HepG2 (cell line): ENCODE measurements at regions not wholly inside any gene's neighbourhood (a gene's known extent, or its start where the extent isn't known, plus 50 kb on each side); places are given as distances from the start of the nearest gene placed in this dataset.

Source experiments
- ATAC-seq: fragments of 200-7000 bp; cut with Tn5 transposase; 3 replicates; pipeline ENCODE4 v1.9.1; 2020; ENCODE audit warnings: mild to moderate bottlenecking, moderate library complexity
- BruUV-seq: library from RNA; stranded (reverse); fragments of 400-500 nt; replicated peaks from 2 replicates; lab custom pipeline; 2021; lab: Mats Ljungman, UMichigan
- CTCF ChIA-PET: fragments of 300-600 bp; formaldehyde crosslinking; extraction: SDS; loops from one replicate; lab custom pipeline; 2021; ENCODE audit warnings: low total read pairs, inconsistent platforms, low intra/inter-chr PET ratio; lab: Yijun Ruan, JAX
- POLR2A ChIA-PET: fragments of 350-600 bp; sonication (Branson Sonifier 250); formaldehyde crosslinking; loops from one replicate; lab custom pipeline; 2020; ENCODE audit warnings: antibody characterized with exemption, inconsistent platforms; lab: Yijun Ruan, JAX
- DNase-seq: peaks from one replicate; pipeline ENCODE4 v3.0.0-alpha.2; 2015; ENCODE audit warnings: low spot score
- FAIRE-seq: peaks from 3 replicates; lab custom pipeline; 2011; peaks lifted over from hg19 to GRCh38; lab: Jason Lieb, UNC
- H2AFZ ChIP-seq: one replicate; pipeline ENCODE4 v1.6.1; 2011; ENCODE audit warnings: low read length, inconsistent platforms
- H3K27ac ChIP-seq: fragments of 300-600 bp; 3 replicates; pipeline ENCODE4 v1.8.0; 2011; ENCODE audit warnings: mixed run types, mild to moderate bottlenecking, mixed read lengths, low read length, inconsistent platforms; ENCODE audit not compliant: insufficient read depth; ENCODE audit errors: extremely low read length
- H3K27me3 ChIP-seq, 2 experiments: fragments of 200-600 bp in 1 of 2; 2 replicates in 1 of 2; 3 replicates in 1 of 2; pipeline versions ENCODE4 v1.6.0 to v1.8.0; 2011; ENCODE audit warnings: low read length in 2 of 2, mild to moderate bottlenecking in 2 of 2, moderate library complexity in 2 of 2, inconsistent platforms in 1 of 2; ENCODE audit not compliant: insufficient read depth in 2 of 2, control insufficient read depth in 1 of 2
- H3K36me3 ChIP-seq, 2 experiments: fragments of 200-600 bp in 1 of 2; replicated peaks in 1 of 2; 2 replicates in 1 of 2; 3 replicates in 1 of 2; pipeline versions ENCODE4 v1.5.1 to v1.8.0; 2011; ENCODE audit warnings: low read length in 2 of 2, inconsistent platforms in 1 of 2; ENCODE audit not compliant: insufficient read depth in 2 of 2, control insufficient read depth in 1 of 2
- H3K4me1 ChIP-seq: 2 replicates; pipeline ENCODE4 v1.5.1; 2012; ENCODE audit warnings: low read length, inconsistent platforms; ENCODE audit not compliant: insufficient read depth
- H3K4me2 ChIP-seq: 2 replicates; pipeline ENCODE4 v1.6.0; 2011; ENCODE audit warnings: low read depth, low read length, inconsistent platforms
- H3K4me3 ChIP-seq, 3 experiments: fragments of 200-600 bp in 1 of 3; sonication (generic), shearing (Covaris generic) in 1 of 3; replicated peaks in 1 of 3; 2 replicates each; pipeline ENCODE4 v1.5.1; 2011 to 2016; ENCODE audit warnings: low read length in 3 of 3, inconsistent platforms in 2 of 3, low read depth in 2 of 3, mild to moderate bottlenecking in 2 of 3, control low read depth in 1 of 3, mixed read lengths in 1 of 3; ENCODE audit not compliant: insufficient read depth in 1 of 3
- H3K79me2 ChIP-seq: one replicate; pipeline ENCODE4 v1.6.1; 2011; ENCODE audit warnings: low read length, inconsistent platforms; ENCODE audit not compliant: insufficient read depth
- H3K9ac ChIP-seq: 2 replicates; pipeline ENCODE4 v1.6.0; 2011; ENCODE audit warnings: mild to moderate bottlenecking, low read depth, low read length, inconsistent platforms; ENCODE audit not compliant: insufficient read depth
- H3K9me3 ChIP-seq: 2 replicates; pipeline ENCODE4 v1.5.1; 2012; ENCODE audit warnings: mild to moderate bottlenecking, low read length
- H4K20me1 ChIP-seq: 2 replicates; pipeline ENCODE4 v1.6.0; 2011; ENCODE audit warnings: inconsistent platforms, mild to moderate bottlenecking, low read length, moderate library complexity; ENCODE audit not compliant: insufficient read depth
- ATAD3A ChIP-seq: sonication (generic); formaldehyde crosslinking; IDR thresholded peaks from 2 replicates; pipeline ENCODE4 v1.4.0; 2020; ENCODE audit warnings: missing genetic modification reagents
- DNMT1 ChIP-seq: sonication (generic); formaldehyde crosslinking; IDR thresholded peaks from 2 replicates; pipeline ENCODE4 v1.5.1; 2020; ENCODE audit warnings: mild to moderate bottlenecking, missing genetic modification reagents
- ISX ChIP-seq: sonication (generic); formaldehyde crosslinking; conservative IDR thresholded peaks from 2 replicates; pipeline ENCODE4 v1.5.0; 2020; ENCODE audit warnings: missing genetic modification reagents
- NBN ChIP-seq: fragments of 450-650 bp; conservative IDR thresholded peaks from 2 replicates; pipeline ENCODE4 v1.6.1; 2017
- NCOA5 ChIP-seq: sonication (generic); formaldehyde crosslinking; IDR thresholded peaks from 2 replicates; pipeline ENCODE4 v1.4.0; 2020; ENCODE audit warnings: missing genetic modification reagents
- NFE2L2 ChIP-seq: fragments of 150-350 bp; IDR thresholded peaks from 2 replicates; pipeline ENCODE4 v1.6.1; 2014; ENCODE audit warnings: low read length
- NFIC ChIP-seq: IDR thresholded peaks from 2 replicates; pipeline ENCODE4 v1.6.1; 2012; ENCODE audit warnings: mild to moderate bottlenecking, low read length, inconsistent platforms
- PHF5A ChIP-seq: IDR thresholded peaks from one replicate; pipeline ENCODE4 v1.6.1; 2018; ENCODE audit warnings: low read depth, missing genetic modification reagents; ENCODE audit not compliant: unreplicated experiment
- SATB2 ChIP-seq: sonication (generic); formaldehyde crosslinking; IDR thresholded peaks from 2 replicates; pipeline ENCODE4 v1.5.0; 2020; ENCODE audit warnings: missing genetic modification reagents
- SCMH1 ChIP-seq: sonication (generic); formaldehyde crosslinking; IDR thresholded peaks from 2 replicates; pipeline ENCODE4 v1.9.0; 2021; ENCODE audit warnings: missing genetic modification reagents, mild to moderate bottlenecking, borderline replicate concordance
- ZBTB25 ChIP-seq: IDR thresholded peaks from 2 replicates; pipeline ENCODE4 v1.6.1; 2018; ENCODE audit warnings: missing genetic modification reagents
- ZNF619 ChIP-seq: sonication (generic); formaldehyde crosslinking; IDR thresholded peaks from 2 replicates; pipeline ENCODE4 v1.4.0; 2020; ENCODE audit warnings: mild to moderate bottlenecking, missing genetic modification reagents
- WGBS: methylation state at CpG from one replicate; pipeline ENCODE4 v1.1.6; 2017; ENCODE audit warnings: low lambda C conversion rate; 5-methylcytosine and 5-hydroxymethylcytosine counted together
- in situ Hi-C: cut with HindIII; loops from 2 replicates; pipeline ENCODE4 v1.10.0; 2017; ENCODE audit warnings: low pct_unique_long_range_greater_than_20kb; ENCODE audit not compliant: extremely low pct_ligation_motif_present
- intact Hi-C: fragments of 100-400 bp; cut with micrococcal nuclease; formaldehyde crosslinking; loops from one replicate; pipeline ENCODE4 v1.10.0; 2022; ENCODE audit not compliant: unreplicated experiment
- TF ChIP-seq, protein P1 (sequence below): sonication (generic); formaldehyde crosslinking; IDR thresholded peaks from 2 replicates; pipeline ENCODE4 v1.4.0; 2020; ENCODE audit warnings: missing genetic modification reagents
- TF ChIP-seq, protein P2 (sequence below): sonication (generic); formaldehyde crosslinking; IDR thresholded peaks from 2 replicates; pipeline ENCODE4 v1.9.0; 2021; ENCODE audit warnings: missing genetic modification reagents, borderline replicate concordance
- TF ChIP-seq, protein P3 (sequence below): sonication (generic); formaldehyde crosslinking; IDR thresholded peaks from 2 replicates; pipeline ENCODE4 v1.8.0; 2022; ENCODE audit warnings: missing genetic modification reagents, mild to moderate bottlenecking, inconsistent platforms, borderline replicate concordance
- TF ChIP-seq, protein P4 (sequence below): sonication (generic); formaldehyde crosslinking; IDR thresholded peaks from 2 replicates; pipeline ENCODE4 v1.4.0; 2020; ENCODE audit warnings: mild to moderate bottlenecking, missing genetic modification reagents
- TF ChIP-seq, protein P5 (sequence below): sonication (generic); formaldehyde crosslinking; IDR thresholded peaks from 2 replicates; pipeline ENCODE4 v1.5.1; 2020; ENCODE audit warnings: mild to moderate bottlenecking, missing genetic modification reagents, moderate library complexity

GRCh38 chr21:16199539-16199938 lies 469.8 kb downstream of the USP25 start:
- ATAC-seq = no peak
- no peak overlapping the region for H3K27ac ChIP-seq
- no peak for DNase-seq
- no peaks in the 10 kb centered on the region for H4K20me1 ChIP-seq
- H3K4me1 ChIP-seq = 0 out of 2 replicates have a peak, but pooled peaks cover 10% of the 10 kb centered on the region
- no peak for FAIRE-seq
- CTCF ChIA-PET = no interaction called here
- POLR2A ChIA-PET = no interaction called here
- BruUV-seq = no TSS peak
- H3K27me3 ChIP-seq = no peaks in the 10 kb centered on the region
- intact Hi-C loops (no loop called here), in situ Hi-C loops (no loop called here)
- no peaks in the 10 kb centered on the region for H3K9me3 ChIP-seq
- H3K4me3 ChIP-seq = no peak overlapping the region
- no peak overlapping the region for H3K4me2 ChIP-seq
- no peaks in the 10 kb centered on the region for H3K36me3 ChIP-seq
- H2AFZ ChIP-seq = no peak overlapping the region
- H3K9ac ChIP-seq = no peak overlapping the region
- 0% methylated on average over 1 of the region's 1 CpG for WGBS
- H3K79me2 ChIP-seq = no peaks in the 10 kb centered on the region
- no peak for TF ChIP-seq ISX (CRISPR knock-in tag)
- no peak for TF ChIP-seq ZNF619 (CRISPR knock-in tag)
- TF ChIP-seq, protein P1, sequence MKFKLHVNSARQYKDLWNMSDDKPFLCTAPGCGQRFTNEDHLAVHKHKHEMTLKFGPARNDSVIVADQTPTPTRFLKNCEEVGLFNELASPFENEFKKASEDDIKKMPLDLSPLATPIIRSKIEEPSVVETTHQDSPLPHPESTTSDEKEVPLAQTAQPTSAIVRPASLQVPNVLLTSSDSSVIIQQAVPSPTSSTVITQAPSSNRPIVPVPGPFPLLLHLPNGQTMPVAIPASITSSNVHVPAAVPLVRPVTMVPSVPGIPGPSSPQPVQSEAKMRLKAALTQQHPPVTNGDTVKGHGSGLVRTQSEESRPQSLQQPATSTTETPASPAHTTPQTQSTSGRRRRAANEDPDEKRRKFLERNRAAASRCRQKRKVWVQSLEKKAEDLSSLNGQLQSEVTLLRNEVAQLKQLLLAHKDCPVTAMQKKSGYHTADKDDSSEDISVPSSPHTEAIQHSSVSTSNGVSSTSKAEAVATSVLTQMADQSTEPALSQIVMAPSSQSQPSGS (CRISPR knock-in tag) = no peak
- TF ChIP-seq, protein P2, sequence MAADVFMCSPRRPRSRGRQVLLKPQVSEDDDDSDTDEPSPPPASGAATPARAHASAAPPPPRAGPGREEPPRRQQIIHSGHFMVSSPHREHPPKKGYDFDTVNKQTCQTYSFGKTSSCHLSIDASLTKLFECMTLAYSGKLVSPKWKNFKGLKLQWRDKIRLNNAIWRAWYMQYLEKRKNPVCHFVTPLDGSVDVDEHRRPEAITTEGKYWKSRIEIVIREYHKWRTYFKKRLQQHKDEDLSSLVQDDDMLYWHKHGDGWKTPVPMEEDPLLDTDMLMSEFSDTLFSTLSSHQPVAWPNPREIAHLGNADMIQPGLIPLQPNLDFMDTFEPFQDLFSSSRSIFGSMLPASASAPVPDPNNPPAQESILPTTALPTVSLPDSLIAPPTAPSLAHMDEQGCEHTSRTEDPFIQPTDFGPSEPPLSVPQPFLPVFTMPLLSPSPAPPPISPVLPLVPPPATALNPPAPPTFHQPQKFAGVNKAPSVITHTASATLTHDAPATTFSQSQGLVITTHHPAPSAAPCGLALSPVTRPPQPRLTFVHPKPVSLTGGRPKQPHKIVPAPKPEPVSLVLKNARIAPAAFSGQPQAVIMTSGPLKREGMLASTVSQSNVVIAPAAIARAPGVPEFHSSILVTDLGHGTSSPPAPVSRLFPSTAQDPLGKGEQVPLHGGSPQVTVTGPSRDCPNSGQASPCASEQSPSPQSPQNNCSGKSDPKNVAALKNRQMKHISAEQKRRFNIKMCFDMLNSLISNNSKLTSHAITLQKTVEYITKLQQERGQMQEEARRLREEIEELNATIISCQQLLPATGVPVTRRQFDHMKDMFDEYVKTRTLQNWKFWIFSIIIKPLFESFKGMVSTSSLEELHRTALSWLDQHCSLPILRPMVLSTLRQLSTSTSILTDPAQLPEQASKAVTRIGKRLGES (CRISPR knock-in tag) = no peak
- TF ChIP-seq DNMT1 = no peak
- TF ChIP-seq, protein P3, sequence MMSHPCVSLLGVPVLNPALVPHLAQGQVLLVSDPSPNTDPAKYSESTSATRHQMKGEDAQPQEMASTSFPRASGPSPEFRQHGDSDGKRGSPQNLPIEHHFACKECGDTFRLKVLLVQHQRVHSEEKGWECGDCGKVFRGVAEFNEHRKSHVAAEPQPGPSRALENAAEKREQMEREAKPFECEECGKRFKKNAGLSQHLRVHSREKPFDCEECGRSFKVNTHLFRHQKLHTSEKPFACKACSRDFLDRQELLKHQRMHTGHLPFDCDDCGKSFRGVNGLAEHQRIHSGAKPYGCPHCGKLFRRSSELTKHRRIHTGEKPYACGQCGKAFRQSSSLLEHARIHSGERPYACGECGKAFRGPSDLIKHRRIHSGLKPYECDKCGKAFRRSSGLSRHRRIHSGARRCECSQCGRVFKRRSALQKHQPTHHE (CRISPR knock-in tag) = no peak
- TF ChIP-seq ATAD3A (CRISPR knock-in tag) = no peak
- TF ChIP-seq PHF5A (CRISPR knock-in tag) = no peak
- no peak for TF ChIP-seq NCOA5 (CRISPR knock-in tag)
- TF ChIP-seq SATB2 (CRISPR knock-in tag) = no peak
- no peak for TF ChIP-seq ZBTB25 (CRISPR knock-in tag)
- no peak for TF ChIP-seq SCMH1
- no peak for TF ChIP-seq NFIC
- TF ChIP-seq NBN = no peak
- TF ChIP-seq, protein P4, sequence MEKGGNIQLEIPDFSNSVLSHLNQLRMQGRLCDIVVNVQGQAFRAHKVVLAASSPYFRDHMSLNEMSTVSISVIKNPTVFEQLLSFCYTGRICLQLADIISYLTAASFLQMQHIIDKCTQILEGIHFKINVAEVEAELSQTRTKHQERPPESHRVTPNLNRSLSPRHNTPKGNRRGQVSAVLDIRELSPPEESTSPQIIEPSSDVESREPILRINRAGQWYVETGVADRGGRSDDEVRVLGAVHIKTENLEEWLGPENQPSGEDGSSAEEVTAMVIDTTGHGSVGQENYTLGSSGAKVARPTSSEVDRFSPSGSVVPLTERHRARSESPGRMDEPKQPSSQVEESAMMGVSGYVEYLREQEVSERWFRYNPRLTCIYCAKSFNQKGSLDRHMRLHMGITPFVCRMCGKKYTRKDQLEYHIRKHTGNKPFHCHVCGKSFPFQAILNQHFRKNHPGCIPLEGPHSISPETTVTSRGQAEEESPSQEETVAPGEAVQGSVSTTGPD (CRISPR knock-in tag) = no peak
- TF ChIP-seq NFE2L2 = no peak
- TF ChIP-seq, protein P5, sequence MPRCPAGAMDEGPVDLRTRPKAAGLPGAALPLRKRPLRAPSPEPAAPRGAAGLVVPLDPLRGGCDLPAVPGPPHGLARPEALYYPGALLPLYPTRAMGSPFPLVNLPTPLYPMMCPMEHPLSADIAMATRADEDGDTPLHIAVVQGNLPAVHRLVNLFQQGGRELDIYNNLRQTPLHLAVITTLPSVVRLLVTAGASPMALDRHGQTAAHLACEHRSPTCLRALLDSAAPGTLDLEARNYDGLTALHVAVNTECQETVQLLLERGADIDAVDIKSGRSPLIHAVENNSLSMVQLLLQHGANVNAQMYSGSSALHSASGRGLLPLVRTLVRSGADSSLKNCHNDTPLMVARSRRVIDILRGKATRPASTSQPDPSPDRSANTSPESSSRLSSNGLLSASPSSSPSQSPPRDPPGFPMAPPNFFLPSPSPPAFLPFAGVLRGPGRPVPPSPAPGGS (CRISPR knock-in tag) = no peak
